H54 (cell line): ENCODE measurements at regions not wholly inside any gene's neighbourhood (a gene's known extent, or its start where the extent isn't known, plus 50 kb on each side); places are given as distances from the start of the nearest gene placed in this dataset.

ENCODE experiments used
- DNase-seq: peaks from one replicate; pipeline ENCODE4 v3.0.0; 2011; ENCODE audit warnings: low spot score, mixed read lengths; ENCODE audit not compliant: insufficient read length
- FAIRE-seq: peaks from 3 replicates; lab custom pipeline; 2011; peaks lifted over from hg19 to GRCh38; lab: Jason Lieb, UNC
- POLR2A ChIP-seq: IDR thresholded peaks from 2 replicates; pipeline ENCODE4 v1.6.1; 2011; ENCODE audit warnings: low read depth, mild to moderate bottlenecking, low read length

GRCh38 chr4:156439576-156440200, 486.0 kb upstream of the CTSO start:
- TF ChIP-seq POLR2A: no peak
- FAIRE-seq: no peak

GRCh38 chr4:156437666-156438065, 484.0 kb upstream of the CTSO start:
- TF ChIP-seq POLR2A: no peak
- FAIRE-seq (no peak), DNase-seq (no peak)

More at GRCh38 chr4:156439576-156440200, 486.0 kb upstream of the CTSO start:
- DNase-seq: no peak

- DNase-seq: no peak
- no peak for FAIRE-seq
- no peak for TF ChIP-seq POLR2A
Observed at GRCh38 chr4:156422576-156422975, 468.9 kb upstream of the CTSO start.

GRCh38 chr4:156420623-156421022, 467.0 kb upstream of the CTSO start:
- no peak for DNase-seq
- FAIRE-seq: no peak
- TF ChIP-seq POLR2A: no peak

- FAIRE-seq: no peak
- DNase-seq: no peak
- no peak for TF ChIP-seq POLR2A
Observed at GRCh38 chr4:156419080-156419685, 465.5 kb upstream of the CTSO start.

GRCh38 chr4:156414406-156414805, 460.7 kb upstream of the CTSO start:
- DNase-seq (no peak), FAIRE-seq (no peak)
- no peak for TF ChIP-seq POLR2A

- TF ChIP-seq POLR2A: no peak
- FAIRE-seq (no peak), DNase-seq (no peak)
Observed at GRCh38 chr4:156413239-156414135, 459.8 kb upstream of the CTSO start.

- no peak for DNase-seq
- TF ChIP-seq POLR2A: no peak
- FAIRE-seq: no peak
Observed at GRCh38 chr4:156411531-156411930, 457.9 kb upstream of the CTSO start.

- TF ChIP-seq POLR2A: no peak
- FAIRE-seq: no peak
- no peak for DNase-seq
Observed at GRCh38 chr4:156408749-156409148, 455.1 kb upstream of the CTSO start.

GRCh38 chr4:156401371-156401770, 447.7 kb upstream of the CTSO start:
- no peak for DNase-seq
- TF ChIP-seq POLR2A: no peak
- no peak for FAIRE-seq

GRCh38 chr4:156396534-156396933, 442.9 kb upstream of the CTSO start:
- TF ChIP-seq POLR2A: no peak
- DNase-seq (no peak), FAIRE-seq (no peak)

- DNase-seq (no peak), FAIRE-seq (no peak)
- TF ChIP-seq POLR2A: no peak
Observed at GRCh38 chr4:156391325-156391653, 437.6 kb upstream of the CTSO start.

GRCh38 chr4:156390599-156391324, 437.1 kb upstream of the CTSO start:
- FAIRE-seq: no peak
- DNase-seq: no peak
- no peak for TF ChIP-seq POLR2A

- no peak for TF ChIP-seq POLR2A
- DNase-seq (peak; percentile 2), FAIRE-seq (no peak)
Observed at GRCh38 chr4:156388826-156389225, 435.2 kb upstream of the CTSO start.
